ENCODE measurements at regions not wholly inside any gene's neighbourhood (a gene's known extent, or its start where the extent isn't known, plus 50 kb on each side); places are given as distances from the start of the nearest gene placed in this dataset.

DNA sequence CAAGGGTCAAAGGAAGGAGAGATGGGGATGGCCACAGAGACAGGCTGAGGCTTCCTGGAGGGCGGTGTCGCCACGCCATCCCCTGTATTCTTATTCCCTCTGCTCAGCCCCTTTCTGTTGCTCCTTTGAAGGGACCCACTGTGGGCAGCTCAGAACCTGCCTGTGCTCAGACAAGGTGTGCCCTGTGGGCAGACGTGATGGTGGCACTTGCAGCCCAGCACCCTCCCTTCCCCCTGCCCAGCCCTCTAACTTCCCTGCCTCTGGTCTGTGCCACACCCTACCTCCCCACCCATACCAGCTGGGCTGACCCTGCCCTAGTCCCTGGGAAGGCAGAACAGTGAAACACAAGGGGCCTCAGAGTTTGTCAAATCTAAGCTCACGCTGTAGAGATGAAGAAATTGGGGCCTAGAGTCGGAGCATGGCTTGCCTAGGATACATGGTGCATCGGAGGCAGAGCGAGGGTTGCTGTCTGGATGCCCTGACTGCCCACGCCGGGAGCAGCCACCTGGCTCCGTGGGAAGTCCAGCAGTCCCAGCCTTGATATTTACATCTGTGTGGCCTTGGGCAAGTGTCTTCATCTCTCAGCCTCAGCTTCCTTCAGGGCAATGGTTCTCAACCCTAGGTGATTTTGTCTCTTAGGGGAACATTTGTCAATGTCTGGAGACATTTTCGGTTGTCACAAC is 68.6 kb upstream of the RUNX3 start:
- DNase-seq (no peak), ATAC-seq (no peak)
- H3K27ac ChIP-seq = no peak overlapping the region
- H3K27me3 ChIP-seq = no peaks in the 10 kb centered on the region
- intact Hi-C loops (cut with DNase I) = no loop called here
- H3K36me3 ChIP-seq = no peaks in the 10 kb centered on the region
- no peaks in the 10 kb centered on the region for H3K4me1 ChIP-seq
- H3K9me3 ChIP-seq = no peaks in the 10 kb centered on the region
- H3K4me3 ChIP-seq = no peak overlapping the region
- TF ChIP-seq, protein P1, sequence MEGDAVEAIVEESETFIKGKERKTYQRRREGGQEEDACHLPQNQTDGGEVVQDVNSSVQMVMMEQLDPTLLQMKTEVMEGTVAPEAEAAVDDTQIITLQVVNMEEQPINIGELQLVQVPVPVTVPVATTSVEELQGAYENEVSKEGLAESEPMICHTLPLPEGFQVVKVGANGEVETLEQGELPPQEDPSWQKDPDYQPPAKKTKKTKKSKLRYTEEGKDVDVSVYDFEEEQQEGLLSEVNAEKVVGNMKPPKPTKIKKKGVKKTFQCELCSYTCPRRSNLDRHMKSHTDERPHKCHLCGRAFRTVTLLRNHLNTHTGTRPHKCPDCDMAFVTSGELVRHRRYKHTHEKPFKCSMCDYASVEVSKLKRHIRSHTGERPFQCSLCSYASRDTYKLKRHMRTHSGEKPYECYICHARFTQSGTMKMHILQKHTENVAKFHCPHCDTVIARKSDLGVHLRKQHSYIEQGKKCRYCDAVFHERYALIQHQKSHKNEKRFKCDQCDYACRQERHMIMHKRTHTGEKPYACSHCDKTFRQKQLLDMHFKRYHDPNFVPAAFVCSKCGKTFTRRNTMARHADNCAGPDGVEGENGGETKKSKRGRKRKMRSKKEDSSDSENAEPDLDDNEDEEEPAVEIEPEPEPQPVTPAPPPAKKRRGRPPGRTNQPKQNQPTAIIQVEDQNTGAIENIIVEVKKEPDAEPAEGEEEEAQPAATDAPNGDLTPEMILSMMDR (IDR thresholded peaks at IDR 0.05) = no peak

DNA sequence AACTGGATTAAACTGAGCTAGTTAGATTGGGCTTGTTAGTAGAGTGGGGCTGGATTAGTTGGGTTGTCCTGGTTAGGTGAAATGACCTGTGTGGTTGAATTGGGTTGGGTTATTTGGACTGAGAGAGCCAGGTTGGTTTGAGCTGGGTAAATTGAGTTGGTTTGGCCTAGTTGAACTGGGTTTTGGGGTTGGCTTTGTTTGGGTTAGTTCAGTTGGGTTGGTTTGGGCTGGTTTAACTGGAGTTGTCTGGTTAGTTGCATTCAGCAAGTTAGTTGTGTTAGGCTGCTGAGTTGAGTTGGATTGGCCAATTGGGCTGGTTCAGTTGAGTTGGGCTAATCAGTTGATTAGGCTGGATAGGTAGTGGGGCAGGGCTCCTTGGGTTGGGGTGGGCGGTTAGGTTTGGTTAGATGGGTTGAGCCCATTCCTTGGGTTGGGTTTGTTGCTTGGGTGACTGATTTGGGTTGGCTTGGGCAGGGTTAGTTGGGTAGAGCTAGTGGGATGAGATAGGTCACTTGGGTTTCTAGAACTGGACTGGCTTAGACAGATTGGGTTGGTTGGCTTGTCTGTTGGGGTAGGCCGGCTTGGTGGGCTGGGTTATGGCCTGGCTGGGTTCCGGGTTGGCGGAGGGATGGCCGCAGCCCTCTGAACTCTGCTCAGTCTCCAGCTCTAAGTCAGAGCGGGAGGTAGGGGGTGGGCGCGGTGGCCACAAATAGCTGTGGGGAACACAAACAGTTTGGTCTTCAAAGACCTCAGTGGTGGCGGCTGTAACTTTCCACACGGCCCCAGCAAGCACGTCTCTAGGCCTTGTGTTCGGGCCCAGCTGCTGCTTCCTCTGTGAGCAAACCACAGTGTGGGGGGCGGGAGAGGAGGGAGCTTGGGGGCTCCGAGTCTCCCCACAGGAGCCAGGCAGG is 67.2 kb upstream of the RUNX3 start:
- TF ChIP-seq, protein P1 (IDR thresholded peaks at IDR 0.05) = no peak
- Histone ChIP-seq H3K27me3 (no peaks in the 10 kb centered on the region), H3K9me3 (no peaks in the 10 kb centered on the region), H3K4me1 (no peaks in the 10 kb centered on the region), H3K27ac (no peak overlapping the region), H3K36me3 (no peaks in the 10 kb centered on the region), H3K4me3 (no peak overlapping the region)
- DNase-seq = no peak
- intact Hi-C loops (cut with DNase I) = no loop called here
- ATAC-seq = no peak

DNA sequence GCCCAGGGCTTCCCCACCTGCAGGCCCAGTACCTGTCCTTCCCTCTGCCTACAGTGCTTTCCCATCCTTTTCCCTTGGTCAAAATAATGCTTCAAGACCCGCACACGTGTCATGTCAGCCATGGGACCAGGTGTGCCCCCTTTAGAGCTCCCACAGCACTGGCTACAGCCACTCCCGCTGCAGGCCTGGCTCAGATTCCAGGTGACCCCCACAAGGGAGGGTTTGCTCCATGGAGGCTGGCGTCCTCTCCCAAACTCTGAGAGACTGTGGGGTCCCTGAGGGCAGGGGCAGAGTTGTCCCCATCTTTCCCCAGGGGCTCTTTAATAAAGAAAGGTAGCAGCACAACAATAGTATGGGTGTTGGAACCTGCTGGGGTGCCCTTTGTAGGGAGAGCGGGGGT is 66.4 kb upstream of the RUNX3 start:
- no peaks in the 10 kb centered on the region for H3K36me3 ChIP-seq
- ATAC-seq (no peak), DNase-seq (no peak)
- no peak overlapping the region for H3K27ac ChIP-seq
- no peaks in the 10 kb centered on the region for H3K4me1 ChIP-seq
- TF ChIP-seq, protein P1 (IDR thresholded peaks at IDR 0.05) = no peak
- intact Hi-C loops (cut with DNase I) = no loop called here
- no peaks in the 10 kb centered on the region for H3K9me3 ChIP-seq
- no peaks in the 10 kb centered on the region for H3K27me3 ChIP-seq
- no peak overlapping the region for H3K4me3 ChIP-seq

DNA sequence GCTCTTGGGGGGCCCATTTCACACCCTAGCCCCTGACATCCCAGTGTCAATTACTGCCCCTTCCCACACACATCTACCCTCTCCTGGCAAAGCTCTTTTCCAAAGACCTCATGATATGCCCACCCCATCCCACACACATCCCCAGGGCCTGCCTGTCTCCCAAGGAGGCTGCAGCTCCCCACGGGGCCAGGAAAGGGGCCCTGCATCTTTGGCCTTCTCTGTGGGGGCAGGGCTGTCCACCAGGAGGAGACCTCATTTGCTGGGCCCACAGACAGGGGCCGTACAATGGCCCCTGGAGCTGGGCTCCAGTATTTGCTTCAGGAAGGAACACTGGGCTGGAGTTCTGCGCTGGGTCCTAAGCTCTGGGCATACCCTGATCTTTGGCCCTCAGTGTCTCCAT is 65.6 kb upstream of the RUNX3 start:
- Histone ChIP-seq H3K4me1 (no peaks in the 10 kb centered on the region), H3K4me3 (no peak overlapping the region), H3K27ac (no peak overlapping the region), H3K27me3 (no peaks in the 10 kb centered on the region), H3K36me3 (no peaks in the 10 kb centered on the region), H3K9me3 (no peaks in the 10 kb centered on the region)
- intact Hi-C loops (cut with DNase I) = no loop called here
- TF ChIP-seq, protein P1 (IDR thresholded peaks at IDR 0.05) = no peak
- no peak for DNase-seq
- ATAC-seq = no peak

DNA sequence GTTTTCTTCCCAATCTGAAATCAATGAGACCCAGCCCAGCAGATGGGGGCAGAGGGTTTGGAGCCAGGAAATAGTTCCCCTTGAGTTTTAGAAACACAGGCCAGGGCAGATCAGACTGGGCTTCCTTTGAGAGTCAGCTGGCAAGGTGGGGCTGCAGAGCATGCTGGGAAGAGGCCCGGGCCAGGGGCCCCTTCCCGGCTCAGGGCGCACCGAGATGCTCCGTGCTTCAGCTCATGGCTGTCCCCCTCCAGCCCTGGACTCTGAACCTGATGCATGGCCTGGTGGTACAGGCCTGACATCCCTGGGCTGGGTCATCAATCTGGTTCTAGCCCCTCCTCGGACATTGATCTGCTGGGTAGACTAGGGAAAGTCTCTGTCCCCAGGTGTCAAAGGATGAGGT is 65.1 kb upstream of the RUNX3 start:
- Histone ChIP-seq H3K36me3 (no peaks in the 10 kb centered on the region), H3K27me3 (no peaks in the 10 kb centered on the region), H3K4me3 (no peak overlapping the region), H3K9me3 (no peaks in the 10 kb centered on the region), H3K27ac (no peak overlapping the region), H3K4me1 (no peaks in the 10 kb centered on the region)
- intact Hi-C loops (cut with DNase I) = no loop called here
- TF ChIP-seq, protein P1 (IDR thresholded peaks at IDR 0.05) = no peak
- DNase-seq (no peak), ATAC-seq (no peak)

Measured in upper lobe of right lung (tissue), 1 donor.